Smooth muscle cell (in vitro differentiated cells): ENCODE measurements at regions not wholly inside any gene's neighbourhood (a gene's known extent, or its start where the extent isn't known, plus 50 kb on each side); places are given as distances from the start of the nearest gene placed in this dataset.

Source experiments
- DNase-seq: peaks from one replicate; lab custom pipeline; 2025; ENCODE audit not compliant: unreplicated experiment; lab: John Stamatoyannopoulos, UW
- H2AFZ ChIP-seq: fragments of 200-600 bp; sonication (generic); 2 replicates; pipeline ENCODE4 v1.6.0; 2016; ENCODE audit warnings: antibody characterized with exemption, low read depth, mild to moderate bottlenecking
- H3F3A ChIP-seq: fragments of 200-600 bp; sonication (generic); 2 replicates; pipeline ENCODE4 v1.6.0; 2017; ENCODE audit warnings: antibody characterized with exemption, low read depth
- H3K27ac ChIP-seq: fragments of 200-600 bp; sonication (generic); 2 replicates; pipeline ENCODE4 v1.5.1; 2016; ENCODE audit warnings: low read depth, mild to moderate bottlenecking
- H3K27me3 ChIP-seq: fragments of 200-600 bp; sonication (generic); 2 replicates; pipeline ENCODE4 v1.6.1; 2016; ENCODE audit warnings: low read depth, mild to moderate bottlenecking
- H3K36me3 ChIP-seq: fragments of 200-600 bp; sonication (generic); 2 replicates; pipeline ENCODE4 v1.5.1; 2016; ENCODE audit warnings: low read depth
- H3K4me1 ChIP-seq: fragments of 200-600 bp; sonication (generic); 2 replicates; pipeline ENCODE4 v1.5.1; 2016; ENCODE audit warnings: low read depth
- H3K4me2 ChIP-seq: fragments of 200-600 bp; sonication (generic); 2 replicates; pipeline ENCODE4 v1.6.0; 2016; ENCODE audit warnings: mild to moderate bottlenecking
- H3K4me3 ChIP-seq: fragments of 200-600 bp; sonication (generic); 2 replicates; pipeline ENCODE4 v1.5.1; 2016; ENCODE audit warnings: mild to moderate bottlenecking
- H3K79me2 ChIP-seq: fragments of 200-600 bp; sonication (generic); 2 replicates; pipeline ENCODE4 v1.6.0; 2016; ENCODE audit warnings: low read depth, mild to moderate bottlenecking
- H3K9ac ChIP-seq: fragments of 200-600 bp; sonication (generic); 2 replicates; pipeline ENCODE4 v1.6.0; 2016; ENCODE audit warnings: low read depth
- H3K9me3 ChIP-seq: fragments of 200-600 bp; sonication (generic); replicated peaks from 2 replicates; pipeline ENCODE4 v1.5.1; 2016; ENCODE audit warnings: low read depth
- H4K20me1 ChIP-seq: fragments of 200-600 bp; sonication (generic); 2 replicates; pipeline ENCODE4 v1.6.0; 2016; ENCODE audit warnings: low read depth
- WGBS: methylation state at CpG from one replicate; pipeline ENCODE4 v1.1.7; 2016; ENCODE audit warnings: low lambda C conversion rate; 5-methylcytosine and 5-hydroxymethylcytosine counted together
- TF ChIP-seq, protein P1 (sequence below): fragments of 200-600 bp; sonication (generic); IDR thresholded peaks from 2 replicates; pipeline ENCODE4 v1.5.1; 2017; ENCODE audit warnings: borderline replicate concordance, mild to moderate bottlenecking, antibody characterized with exemption; ENCODE audit not compliant: insufficient read depth, poor library complexity, severe bottlenecking

- Histone ChIP-seq H3K9me3 (no peaks in the 10 kb centered on the region), H3K36me3 (no peaks in the 10 kb centered on the region), H3K4me1 (peaks cover 13% of the 10 kb centered on the region), H3K27me3 (no peaks in the 10 kb centered on the region), H3K4me3 (no peak overlapping the region), H3K79me2 (no peaks in the 10 kb centered on the region), H3K9ac (no peak overlapping the region), H3K27ac (no peak overlapping the region), H4K20me1 (no peaks in the 10 kb centered on the region), H2AFZ (no peak overlapping the region), H3F3A (no peaks in the 10 kb centered on the region), H3K4me2 (no peak overlapping the region)
- DNase-seq: no peak
- TF ChIP-seq, protein P1, sequence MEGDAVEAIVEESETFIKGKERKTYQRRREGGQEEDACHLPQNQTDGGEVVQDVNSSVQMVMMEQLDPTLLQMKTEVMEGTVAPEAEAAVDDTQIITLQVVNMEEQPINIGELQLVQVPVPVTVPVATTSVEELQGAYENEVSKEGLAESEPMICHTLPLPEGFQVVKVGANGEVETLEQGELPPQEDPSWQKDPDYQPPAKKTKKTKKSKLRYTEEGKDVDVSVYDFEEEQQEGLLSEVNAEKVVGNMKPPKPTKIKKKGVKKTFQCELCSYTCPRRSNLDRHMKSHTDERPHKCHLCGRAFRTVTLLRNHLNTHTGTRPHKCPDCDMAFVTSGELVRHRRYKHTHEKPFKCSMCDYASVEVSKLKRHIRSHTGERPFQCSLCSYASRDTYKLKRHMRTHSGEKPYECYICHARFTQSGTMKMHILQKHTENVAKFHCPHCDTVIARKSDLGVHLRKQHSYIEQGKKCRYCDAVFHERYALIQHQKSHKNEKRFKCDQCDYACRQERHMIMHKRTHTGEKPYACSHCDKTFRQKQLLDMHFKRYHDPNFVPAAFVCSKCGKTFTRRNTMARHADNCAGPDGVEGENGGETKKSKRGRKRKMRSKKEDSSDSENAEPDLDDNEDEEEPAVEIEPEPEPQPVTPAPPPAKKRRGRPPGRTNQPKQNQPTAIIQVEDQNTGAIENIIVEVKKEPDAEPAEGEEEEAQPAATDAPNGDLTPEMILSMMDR: no peak
- WGBS: 84% methylated on average over 7 of the region's 7 CpGs
These were observed 1974.0 kb upstream of the WWC1 start for GRCh38 chr5:166317425-166317824.

GRCh38 chr5:166320920-166321480, 1970.4 kb upstream of the WWC1 start:
- TF ChIP-seq, protein P1: no peak
- DNase-seq: no peak
- Histone ChIP-seq H3K9ac (no peak overlapping the region), H3K4me2 (no peak overlapping the region), H3K4me3 (no peak overlapping the region), H3K9me3 (no peaks in the 10 kb centered on the region), H4K20me1 (no peaks in the 10 kb centered on the region), H3K79me2 (no peaks in the 10 kb centered on the region), H3F3A (no peaks in the 10 kb centered on the region), H3K27me3 (no peaks in the 10 kb centered on the region), H3K4me1 (peaks cover 27% of the 10 kb centered on the region), H3K27ac (no peak overlapping the region), H2AFZ (no peak overlapping the region), H3K36me3 (no peaks in the 10 kb centered on the region)
- 62% methylated on average over 6 of the region's 6 CpGs for WGBS

DNA sequence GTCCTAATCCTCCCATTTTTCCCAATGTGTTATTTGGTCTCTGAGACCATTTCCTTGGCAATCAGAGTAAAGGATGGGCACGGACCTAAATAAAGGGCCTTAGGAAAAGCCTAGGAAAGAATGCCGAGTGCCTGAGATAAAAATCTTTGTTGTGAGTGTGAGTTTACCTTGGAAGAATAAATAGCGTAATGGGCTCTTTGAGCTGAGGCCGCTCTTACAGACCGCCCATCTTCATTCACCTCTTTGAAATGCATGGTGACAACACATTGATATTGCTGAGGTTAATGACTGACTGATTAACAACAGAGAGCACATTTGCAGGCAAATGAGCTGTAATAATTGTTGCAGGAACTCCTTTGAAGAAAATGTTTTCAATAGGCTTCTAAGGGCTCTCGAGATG, 1967.1 kb upstream of the WWC1 start:
- Histone ChIP-seq H3F3A (no peaks in the 10 kb centered on the region), H4K20me1 (no peaks in the 10 kb centered on the region), H3K36me3 (no peaks in the 10 kb centered on the region), H3K4me3 (no peak overlapping the region), H3K79me2 (no peaks in the 10 kb centered on the region), H3K4me1 (peaks cover 27% of the 10 kb centered on the region), H3K9ac (no peak overlapping the region), H3K27me3 (no peaks in the 10 kb centered on the region), H2AFZ (no peak overlapping the region), H3K27ac (no peak overlapping the region), H3K9me3 (no peaks in the 10 kb centered on the region), H3K4me2 (no peak overlapping the region)
- 34% methylated on average over 6 of the region's 6 CpGs for WGBS
- DNase-seq: no peak
- TF ChIP-seq, protein P1: no peak

DNA sequence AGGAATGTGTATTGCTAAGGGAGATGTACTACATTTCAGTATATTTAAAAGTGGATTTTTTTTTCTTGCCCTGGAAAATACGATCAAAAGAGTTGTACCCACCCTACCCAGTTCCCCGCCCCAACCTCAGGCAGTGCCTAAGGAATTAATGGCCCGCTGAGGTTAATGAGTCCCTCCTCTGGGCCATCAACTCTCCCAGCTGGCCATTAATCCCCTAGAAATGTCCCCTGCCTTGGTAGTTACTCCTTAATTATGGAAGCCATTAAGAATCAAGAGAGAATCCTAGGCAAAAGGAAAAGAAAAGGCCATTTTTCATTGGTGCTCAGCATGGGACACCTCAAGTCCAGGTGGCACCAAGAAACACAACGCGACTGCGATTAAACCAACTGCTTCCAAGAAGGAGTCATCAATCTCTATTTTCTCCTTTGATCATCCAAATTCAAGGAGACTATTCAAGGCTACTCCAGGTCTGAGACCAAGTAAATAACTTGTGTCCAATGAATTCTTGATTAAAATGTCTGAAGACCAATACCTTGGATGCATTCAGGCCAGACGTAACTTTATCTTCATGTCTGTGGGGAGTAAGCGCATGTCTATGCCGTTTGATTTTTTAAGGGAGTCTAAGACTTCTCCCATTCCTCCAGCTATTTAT, 1962.2 kb upstream of the WWC1 start:
- H3K9me3 ChIP-seq: no peaks in the 10 kb centered on the region
- H3K27ac ChIP-seq: no peak overlapping the region
- H3K4me2 ChIP-seq: no peak overlapping the region
- peaks cover 7% of the 10 kb centered on the region for H3K4me1 ChIP-seq
- H4K20me1 ChIP-seq: no peaks in the 10 kb centered on the region
- no peak overlapping the region for H3K4me3 ChIP-seq
- no peak overlapping the region for H2AFZ ChIP-seq
- no peaks in the 10 kb centered on the region for H3K27me3 ChIP-seq
- 96% methylated on average over 9 of the region's 9 CpGs for WGBS
- H3K79me2 ChIP-seq: no peaks in the 10 kb centered on the region
- no peaks in the 10 kb centered on the region for H3K36me3 ChIP-seq
- H3F3A ChIP-seq: no peaks in the 10 kb centered on the region
- no peak overlapping the region for H3K9ac ChIP-seq
- DNase-seq: no peak
- TF ChIP-seq, protein P1: no peak
